Neural cell (in vitro differentiated cells): ENCODE measurements at regions not wholly inside any gene's neighbourhood (a gene's known extent, or its start where the extent isn't known, plus 50 kb on each side); places are given as distances from the start of the nearest gene placed in this dataset.
A peak's percentile ranks its signal among the peaks of the same experiment; 100 is the strongest.

Experiments
- H2AFZ ChIP-seq: fragments of 200-600, 300-800 bp; sonication (generic), shearing (Covaris generic); 2 replicates; pipeline ENCODE4 v1.6.0; 2014; ENCODE audit warnings: low read depth, mild to moderate bottlenecking, antibody characterized with exemption, low read length, moderate library complexity
- H3F3A ChIP-seq: fragments of 200-600 bp; shearing (Covaris generic); 2 replicates; pipeline ENCODE4 v1.6.1; 2016; ENCODE audit warnings: mild to moderate bottlenecking, moderate library complexity, mixed read lengths, antibody characterized with exemption, low read length; ENCODE audit not compliant: insufficient read depth, poor library complexity, severe bottlenecking
- H3K27ac ChIP-seq: fragments of 200-600, 300-800 bp; sonication (generic), shearing (Covaris generic); 2 replicates; pipeline ENCODE4 v1.5.1; 2014; ENCODE audit warnings: mild to moderate bottlenecking, low read length, moderate library complexity
- H3K27me3 ChIP-seq: fragments of 300-800, 200-600 bp; sonication (generic), shearing (Covaris generic); 2 replicates; pipeline ENCODE4 v1.6.0; 2014; ENCODE audit warnings: mild to moderate bottlenecking, low read depth, low read length, moderate library complexity; ENCODE audit not compliant: insufficient read depth
- H3K36me3 ChIP-seq: fragments of 300-800, 200-600 bp; sonication (generic), shearing (Covaris generic); 2 replicates; pipeline ENCODE4 v1.5.1; 2014; ENCODE audit warnings: mild to moderate bottlenecking, antibody characterized with exemption, low read length, moderate library complexity; ENCODE audit not compliant: insufficient read depth
- H3K4me2 ChIP-seq: fragments of 300-800, 200-600 bp; sonication (generic), shearing (Covaris generic); 2 replicates; pipeline ENCODE4 v1.6.0; 2014; ENCODE audit warnings: mild to moderate bottlenecking, low read length
- H3K4me3 ChIP-seq: fragments of 300-800, 200-600 bp; sonication (generic), shearing (Covaris generic); 2 replicates; pipeline ENCODE4 v1.5.1; 2014; ENCODE audit warnings: mild to moderate bottlenecking, low read length, moderate library complexity
- H3K79me2 ChIP-seq: fragments of 200-600 bp; shearing (Covaris generic); replicated peaks from 2 replicates; pipeline ENCODE4 v1.6.0; 2014; ENCODE audit warnings: mild to moderate bottlenecking, low read length, moderate library complexity; ENCODE audit not compliant: insufficient read depth
- H3K9ac ChIP-seq: fragments of 300-800, 200-600 bp; sonication (generic), shearing (Covaris generic); 2 replicates; pipeline ENCODE4 v1.6.1; 2016; ENCODE audit warnings: mild to moderate bottlenecking, low read length, mixed read lengths
- H3K9me2 ChIP-seq: fragments of 200-600 bp; shearing (Covaris generic); 2 replicates; pipeline ENCODE4 v1.6.1; 2016; ENCODE audit warnings: mild to moderate bottlenecking, low read length, mixed read lengths; ENCODE audit not compliant: insufficient read depth
- H3K9me3 ChIP-seq: fragments of 200-600, 300-800 bp; sonication (generic), shearing (Covaris generic); 2 replicates; pipeline ENCODE4 v1.6.1; 2016; ENCODE audit warnings: mild to moderate bottlenecking, mixed run types, low read length, moderate library complexity, mixed read lengths
- H4K20me1 ChIP-seq: fragments of 200-600 bp; shearing (Covaris generic); 2 replicates; pipeline ENCODE4 v1.6.1; 2016; ENCODE audit warnings: mild to moderate bottlenecking, mixed run types; ENCODE audit not compliant: insufficient read depth
- EP300 ChIP-seq: fragments of 450-650 bp; conservative IDR thresholded peaks from 2 replicates; pipeline ENCODE4 v1.6.1; 2014; ENCODE audit warnings: antibody characterized with exemption, mild to moderate bottlenecking, moderate library complexity; ENCODE audit not compliant: poor library complexity, severe bottlenecking
- EZH2 ChIP-seq: fragments of 200-600, 300-800 bp; shearing (Covaris generic), sonication (generic); IDR thresholded peaks from 2 replicates; pipeline ENCODE4 v1.6.1; 2014; ENCODE audit warnings: antibody characterized with exemption, low read length, borderline replicate concordance, mild to moderate bottlenecking; ENCODE audit not compliant: insufficient read depth, poor library complexity, severe bottlenecking
- MXI1 ChIP-seq: fragments of 450-650 bp; conservative IDR thresholded peaks from 2 replicates; pipeline ENCODE4 v1.6.1; 2014; ENCODE audit warnings: antibody characterized with exemption, mild to moderate bottlenecking; ENCODE audit not compliant: poor library complexity, severe bottlenecking
- POLR2AphosphoS5 ChIP-seq: IDR thresholded peaks from 2 replicates; pipeline ENCODE4 v1.6.1; 2012
- SMC3 ChIP-seq: fragments of 450-650 bp; conservative IDR thresholded peaks from 2 replicates; pipeline ENCODE4 v1.6.1; 2014; ENCODE audit warnings: antibody characterized with exemption, mild to moderate bottlenecking, moderate library complexity; ENCODE audit not compliant: poor library complexity
- TAF1 ChIP-seq: IDR thresholded peaks from 2 replicates; pipeline ENCODE4 v1.6.1; 2012; ENCODE audit warnings: low read depth
- TF ChIP-seq, protein P1 (sequence below): fragments of 450-650 bp; IDR thresholded peaks from 2 replicates; pipeline ENCODE4 v1.5.1; 2014; ENCODE audit warnings: antibody characterized with exemption, mild to moderate bottlenecking, moderate library complexity; ENCODE audit not compliant: poor library complexity, severe bottlenecking
- TF ChIP-seq, protein P2 (sequence below): IDR thresholded peaks from 2 replicates; pipeline ENCODE4 v1.6.1; 2012; ENCODE audit warnings: borderline replicate concordance

DNA sequence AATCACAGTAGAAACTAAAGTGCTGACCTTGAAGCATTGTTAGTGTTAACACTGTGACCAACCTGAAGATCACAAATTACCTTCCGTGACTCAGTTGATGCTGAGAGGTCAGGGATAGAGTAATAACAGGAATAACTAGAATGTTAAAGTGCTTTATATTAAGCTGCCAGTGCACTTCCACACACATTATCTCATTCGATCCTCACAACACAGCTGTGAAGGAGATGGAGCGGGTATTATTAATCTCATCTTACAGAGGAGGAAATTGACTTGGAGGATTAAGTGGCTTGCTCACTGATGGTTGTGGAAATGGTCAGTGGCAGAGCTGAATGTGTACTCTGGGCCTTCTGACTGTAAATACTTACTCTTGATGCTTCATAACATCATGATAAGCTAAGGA lies 252.5 kb upstream of the DMRT1 start:
- no peak overlapping the region for H3K27ac ChIP-seq
- TF ChIP-seq SMC3 (no peak), MXI1 (no peak), POLR2AphosphoS5 (peak; percentile 85), EZH2 (no peak)
- H2AFZ ChIP-seq: no peak overlapping the region
- no peaks in the 10 kb centered on the region for H3K9me2 ChIP-seq
- no peaks in the 10 kb centered on the region for H3K9me3 ChIP-seq
- H3K79me2 ChIP-seq: no peaks in the 10 kb centered on the region
- no peaks in the 10 kb centered on the region for H3K27me3 ChIP-seq
- H3K9ac ChIP-seq: no peak overlapping the region
- no peaks in the 10 kb centered on the region for H4K20me1 ChIP-seq
- no peaks in the 10 kb centered on the region for H3K36me3 ChIP-seq
- H3K4me2 ChIP-seq: no peak overlapping the region
- no peak overlapping the region for H3K4me3 ChIP-seq
- no peaks in the 10 kb centered on the region for H3F3A ChIP-seq

DNA sequence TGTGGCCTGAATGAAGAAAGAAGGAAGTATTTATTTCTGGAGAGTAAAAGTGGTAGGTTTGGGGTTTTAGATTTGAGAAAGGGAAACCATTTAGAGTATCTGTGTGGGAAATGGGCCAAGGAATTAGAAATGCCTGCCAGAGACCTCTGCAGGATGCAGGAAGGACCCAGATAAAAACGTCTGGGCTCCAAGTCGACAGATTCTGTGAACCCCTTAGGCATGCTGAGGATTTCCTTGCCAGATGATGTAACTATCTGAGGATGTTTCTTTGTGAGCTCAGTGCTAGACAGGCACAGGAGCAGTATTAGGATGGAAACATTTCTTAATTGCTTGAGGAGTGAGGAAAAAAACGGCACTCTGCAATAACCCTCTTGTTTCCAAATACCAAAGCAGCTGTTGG lies 251.8 kb upstream of the DMRT1 start:
- TF ChIP-seq, protein P1, sequence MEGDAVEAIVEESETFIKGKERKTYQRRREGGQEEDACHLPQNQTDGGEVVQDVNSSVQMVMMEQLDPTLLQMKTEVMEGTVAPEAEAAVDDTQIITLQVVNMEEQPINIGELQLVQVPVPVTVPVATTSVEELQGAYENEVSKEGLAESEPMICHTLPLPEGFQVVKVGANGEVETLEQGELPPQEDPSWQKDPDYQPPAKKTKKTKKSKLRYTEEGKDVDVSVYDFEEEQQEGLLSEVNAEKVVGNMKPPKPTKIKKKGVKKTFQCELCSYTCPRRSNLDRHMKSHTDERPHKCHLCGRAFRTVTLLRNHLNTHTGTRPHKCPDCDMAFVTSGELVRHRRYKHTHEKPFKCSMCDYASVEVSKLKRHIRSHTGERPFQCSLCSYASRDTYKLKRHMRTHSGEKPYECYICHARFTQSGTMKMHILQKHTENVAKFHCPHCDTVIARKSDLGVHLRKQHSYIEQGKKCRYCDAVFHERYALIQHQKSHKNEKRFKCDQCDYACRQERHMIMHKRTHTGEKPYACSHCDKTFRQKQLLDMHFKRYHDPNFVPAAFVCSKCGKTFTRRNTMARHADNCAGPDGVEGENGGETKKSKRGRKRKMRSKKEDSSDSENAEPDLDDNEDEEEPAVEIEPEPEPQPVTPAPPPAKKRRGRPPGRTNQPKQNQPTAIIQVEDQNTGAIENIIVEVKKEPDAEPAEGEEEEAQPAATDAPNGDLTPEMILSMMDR: no peak
- no peak for TF ChIP-seq EZH2
- TF ChIP-seq SMC3: no peak
- TF ChIP-seq MXI1: no peak
- no peak for TF ChIP-seq TAF1
- TF ChIP-seq EP300: no peak
- TF ChIP-seq, protein P2, sequence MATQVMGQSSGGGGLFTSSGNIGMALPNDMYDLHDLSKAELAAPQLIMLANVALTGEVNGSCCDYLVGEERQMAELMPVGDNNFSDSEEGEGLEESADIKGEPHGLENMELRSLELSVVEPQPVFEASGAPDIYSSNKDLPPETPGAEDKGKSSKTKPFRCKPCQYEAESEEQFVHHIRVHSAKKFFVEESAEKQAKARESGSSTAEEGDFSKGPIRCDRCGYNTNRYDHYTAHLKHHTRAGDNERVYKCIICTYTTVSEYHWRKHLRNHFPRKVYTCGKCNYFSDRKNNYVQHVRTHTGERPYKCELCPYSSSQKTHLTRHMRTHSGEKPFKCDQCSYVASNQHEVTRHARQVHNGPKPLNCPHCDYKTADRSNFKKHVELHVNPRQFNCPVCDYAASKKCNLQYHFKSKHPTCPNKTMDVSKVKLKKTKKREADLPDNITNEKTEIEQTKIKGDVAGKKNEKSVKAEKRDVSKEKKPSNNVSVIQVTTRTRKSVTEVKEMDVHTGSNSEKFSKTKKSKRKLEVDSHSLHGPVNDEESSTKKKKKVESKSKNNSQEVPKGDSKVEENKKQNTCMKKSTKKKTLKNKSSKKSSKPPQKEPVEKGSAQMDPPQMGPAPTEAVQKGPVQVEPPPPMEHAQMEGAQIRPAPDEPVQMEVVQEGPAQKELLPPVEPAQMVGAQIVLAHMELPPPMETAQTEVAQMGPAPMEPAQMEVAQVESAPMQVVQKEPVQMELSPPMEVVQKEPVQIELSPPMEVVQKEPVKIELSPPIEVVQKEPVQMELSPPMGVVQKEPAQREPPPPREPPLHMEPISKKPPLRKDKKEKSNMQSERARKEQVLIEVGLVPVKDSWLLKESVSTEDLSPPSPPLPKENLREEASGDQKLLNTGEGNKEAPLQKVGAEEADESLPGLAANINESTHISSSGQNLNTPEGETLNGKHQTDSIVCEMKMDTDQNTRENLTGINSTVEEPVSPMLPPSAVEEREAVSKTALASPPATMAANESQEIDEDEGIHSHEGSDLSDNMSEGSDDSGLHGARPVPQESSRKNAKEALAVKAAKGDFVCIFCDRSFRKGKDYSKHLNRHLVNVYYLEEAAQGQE: no peak
- H3K27ac ChIP-seq: no peak overlapping the region

DNA sequence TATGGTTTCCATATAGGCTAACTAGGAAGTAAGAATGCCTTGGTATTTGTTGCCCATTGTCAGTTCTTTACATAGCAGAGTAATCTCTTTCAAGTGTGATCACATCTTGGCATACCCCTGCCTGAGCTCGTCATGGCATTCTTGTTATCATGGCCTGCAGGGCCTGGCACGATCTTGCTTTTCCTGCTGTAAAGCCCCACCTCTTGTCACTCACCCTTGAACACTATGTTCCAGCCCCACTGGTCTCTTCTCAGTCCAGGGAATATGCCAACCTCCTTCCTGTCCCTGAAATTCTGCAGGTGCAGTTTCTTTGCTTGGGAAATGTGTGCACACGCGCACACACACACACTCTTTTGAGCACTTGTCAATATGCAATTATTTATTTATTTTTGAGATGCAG lies 250.2 kb upstream of the DMRT1 start:
- Histone ChIP-seq H3K9me2 (no peaks in the 10 kb centered on the region), H3K4me2 (no peak overlapping the region), H3F3A (no peaks in the 10 kb centered on the region), H3K27ac (no peak overlapping the region), H4K20me1 (no peaks in the 10 kb centered on the region), H3K36me3 (no peaks in the 10 kb centered on the region), H3K9ac (no peak overlapping the region), H3K9me3 (no peaks in the 10 kb centered on the region), H2AFZ (no peak overlapping the region), H3K79me2 (no peaks in the 10 kb centered on the region), H3K4me3 (no peak overlapping the region), H3K27me3 (no peaks in the 10 kb centered on the region)
- TF ChIP-seq MXI1 (no peak), POLR2AphosphoS5 (no peak), EP300 (no peak), TAF1 (no peak)
- TF ChIP-seq, protein P1: no peak

More for the DNA sequence above, 251.8 kb upstream of the DMRT1 start:
- H3K27me3 ChIP-seq: no peaks in the 10 kb centered on the region
- no peak overlapping the region for H3K9ac ChIP-seq
- H3K36me3 ChIP-seq: no peaks in the 10 kb centered on the region
- no peak overlapping the region for H2AFZ ChIP-seq
- H4K20me1 ChIP-seq: no peaks in the 10 kb centered on the region
- H3K4me2 ChIP-seq: no peak overlapping the region
- H3K9me2 ChIP-seq: no peaks in the 10 kb centered on the region
- H3K9me3 ChIP-seq: no peaks in the 10 kb centered on the region
- H3K79me2 ChIP-seq: no peaks in the 10 kb centered on the region
- H3F3A ChIP-seq: no peaks in the 10 kb centered on the region
- no peak overlapping the region for H3K4me3 ChIP-seq
